GM12873 (cell line): ENCODE measurements at regions not wholly inside any gene's neighbourhood (a gene's known extent, or its start where the extent isn't known, plus 50 kb on each side); places are given as distances from the start of the nearest gene placed in this dataset.

Source experiments
- CTCF ChIP-seq: IDR thresholded peaks from 2 replicates; pipeline ENCODE4 v1.5.1; 2012; ENCODE audit warnings: low read depth, mild to moderate bottlenecking, moderate library complexity, low read length, control low read depth; ENCODE audit not compliant: insufficient read depth; ENCODE audit errors: missing control alignments

GRCh38 chr2:53473775-53474311 lies 293.8 kb upstream of the CHAC2 start:
- no peak for TF ChIP-seq CTCF

GRCh38 chr2:53473236-53473635 lies 294.4 kb upstream of the CHAC2 start:
- peak; percentile 39 for TF ChIP-seq CTCF

GRCh38 chr2:53467467-53468180 lies 300.0 kb upstream of the CHAC2 start:
- no peak for TF ChIP-seq CTCF

GRCh38 chr2:53463806-53464726 lies 303.5 kb upstream of the CHAC2 start:
- TF ChIP-seq CTCF, result no peak

GRCh38 chr2:53460937-53461336 lies 306.7 kb upstream of the CHAC2 start:
- no peak for TF ChIP-seq CTCF

- no peak for TF ChIP-seq CTCF
Observed at GRCh38 chr2:53460347-53460746, 307.3 kb upstream of the CHAC2 start.

- TF ChIP-seq CTCF, result no peak
Observed at GRCh38 chr2:53455094-53455493, 312.5 kb upstream of the CHAC2 start.
